ENCODE measurements at regions not wholly inside any gene's neighbourhood (a gene's known extent, or its start where the extent isn't known, plus 50 kb on each side); places are given as distances from the start of the nearest gene placed in this dataset.

DNA sequence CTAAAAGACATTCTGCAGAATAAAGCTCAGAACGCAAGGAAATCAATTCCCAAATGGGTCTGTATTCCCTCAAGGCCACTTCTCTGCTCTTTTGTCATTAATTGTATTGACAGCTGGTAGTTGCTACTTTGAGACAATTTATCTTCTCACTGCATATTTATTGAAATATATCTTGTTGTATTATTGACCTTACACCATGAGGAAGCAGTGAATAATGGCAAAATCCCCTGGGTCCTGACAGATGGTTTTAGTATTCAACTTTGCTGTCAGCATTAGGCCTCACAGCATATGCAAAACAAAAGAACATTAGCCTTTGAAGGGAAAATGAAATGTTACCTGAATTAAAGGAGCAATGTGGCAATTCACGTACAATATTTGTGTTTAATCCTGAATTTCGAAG lies 406.1 kb upstream of the TRAM1L1 start:
- TF ChIP-seq, protein P1, sequence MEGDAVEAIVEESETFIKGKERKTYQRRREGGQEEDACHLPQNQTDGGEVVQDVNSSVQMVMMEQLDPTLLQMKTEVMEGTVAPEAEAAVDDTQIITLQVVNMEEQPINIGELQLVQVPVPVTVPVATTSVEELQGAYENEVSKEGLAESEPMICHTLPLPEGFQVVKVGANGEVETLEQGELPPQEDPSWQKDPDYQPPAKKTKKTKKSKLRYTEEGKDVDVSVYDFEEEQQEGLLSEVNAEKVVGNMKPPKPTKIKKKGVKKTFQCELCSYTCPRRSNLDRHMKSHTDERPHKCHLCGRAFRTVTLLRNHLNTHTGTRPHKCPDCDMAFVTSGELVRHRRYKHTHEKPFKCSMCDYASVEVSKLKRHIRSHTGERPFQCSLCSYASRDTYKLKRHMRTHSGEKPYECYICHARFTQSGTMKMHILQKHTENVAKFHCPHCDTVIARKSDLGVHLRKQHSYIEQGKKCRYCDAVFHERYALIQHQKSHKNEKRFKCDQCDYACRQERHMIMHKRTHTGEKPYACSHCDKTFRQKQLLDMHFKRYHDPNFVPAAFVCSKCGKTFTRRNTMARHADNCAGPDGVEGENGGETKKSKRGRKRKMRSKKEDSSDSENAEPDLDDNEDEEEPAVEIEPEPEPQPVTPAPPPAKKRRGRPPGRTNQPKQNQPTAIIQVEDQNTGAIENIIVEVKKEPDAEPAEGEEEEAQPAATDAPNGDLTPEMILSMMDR (IDR thresholded peaks at IDR 0.05): no peak
- TF ChIP-seq POLR2AphosphoS5 (IDR thresholded peaks at IDR 0.05; ENCODE audit: low read depth, low read length) (no peak), SIN3A (IDR thresholded peaks at IDR 0.05; ENCODE audit: borderline replicate concordance, insufficient read depth, low read depth, low read length) (no peak)
- TF ChIP-seq, protein P2, sequence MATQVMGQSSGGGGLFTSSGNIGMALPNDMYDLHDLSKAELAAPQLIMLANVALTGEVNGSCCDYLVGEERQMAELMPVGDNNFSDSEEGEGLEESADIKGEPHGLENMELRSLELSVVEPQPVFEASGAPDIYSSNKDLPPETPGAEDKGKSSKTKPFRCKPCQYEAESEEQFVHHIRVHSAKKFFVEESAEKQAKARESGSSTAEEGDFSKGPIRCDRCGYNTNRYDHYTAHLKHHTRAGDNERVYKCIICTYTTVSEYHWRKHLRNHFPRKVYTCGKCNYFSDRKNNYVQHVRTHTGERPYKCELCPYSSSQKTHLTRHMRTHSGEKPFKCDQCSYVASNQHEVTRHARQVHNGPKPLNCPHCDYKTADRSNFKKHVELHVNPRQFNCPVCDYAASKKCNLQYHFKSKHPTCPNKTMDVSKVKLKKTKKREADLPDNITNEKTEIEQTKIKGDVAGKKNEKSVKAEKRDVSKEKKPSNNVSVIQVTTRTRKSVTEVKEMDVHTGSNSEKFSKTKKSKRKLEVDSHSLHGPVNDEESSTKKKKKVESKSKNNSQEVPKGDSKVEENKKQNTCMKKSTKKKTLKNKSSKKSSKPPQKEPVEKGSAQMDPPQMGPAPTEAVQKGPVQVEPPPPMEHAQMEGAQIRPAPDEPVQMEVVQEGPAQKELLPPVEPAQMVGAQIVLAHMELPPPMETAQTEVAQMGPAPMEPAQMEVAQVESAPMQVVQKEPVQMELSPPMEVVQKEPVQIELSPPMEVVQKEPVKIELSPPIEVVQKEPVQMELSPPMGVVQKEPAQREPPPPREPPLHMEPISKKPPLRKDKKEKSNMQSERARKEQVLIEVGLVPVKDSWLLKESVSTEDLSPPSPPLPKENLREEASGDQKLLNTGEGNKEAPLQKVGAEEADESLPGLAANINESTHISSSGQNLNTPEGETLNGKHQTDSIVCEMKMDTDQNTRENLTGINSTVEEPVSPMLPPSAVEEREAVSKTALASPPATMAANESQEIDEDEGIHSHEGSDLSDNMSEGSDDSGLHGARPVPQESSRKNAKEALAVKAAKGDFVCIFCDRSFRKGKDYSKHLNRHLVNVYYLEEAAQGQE (IDR thresholded peaks at IDR 0.05; ENCODE audit: insufficient read depth in 1 of 2, low read depth in 2 of 2, low read length in 1 of 2): no peak
